ENCODE measurements at regions not wholly inside any gene's neighbourhood (a gene's known extent, or its start where the extent isn't known, plus 50 kb on each side); places are given as distances from the start of the nearest gene placed in this dataset.

GRCh38 chr10:10941127-10941730, 76.4 kb upstream of the CELF2 start:
- TF ChIP-seq, protein P1, sequence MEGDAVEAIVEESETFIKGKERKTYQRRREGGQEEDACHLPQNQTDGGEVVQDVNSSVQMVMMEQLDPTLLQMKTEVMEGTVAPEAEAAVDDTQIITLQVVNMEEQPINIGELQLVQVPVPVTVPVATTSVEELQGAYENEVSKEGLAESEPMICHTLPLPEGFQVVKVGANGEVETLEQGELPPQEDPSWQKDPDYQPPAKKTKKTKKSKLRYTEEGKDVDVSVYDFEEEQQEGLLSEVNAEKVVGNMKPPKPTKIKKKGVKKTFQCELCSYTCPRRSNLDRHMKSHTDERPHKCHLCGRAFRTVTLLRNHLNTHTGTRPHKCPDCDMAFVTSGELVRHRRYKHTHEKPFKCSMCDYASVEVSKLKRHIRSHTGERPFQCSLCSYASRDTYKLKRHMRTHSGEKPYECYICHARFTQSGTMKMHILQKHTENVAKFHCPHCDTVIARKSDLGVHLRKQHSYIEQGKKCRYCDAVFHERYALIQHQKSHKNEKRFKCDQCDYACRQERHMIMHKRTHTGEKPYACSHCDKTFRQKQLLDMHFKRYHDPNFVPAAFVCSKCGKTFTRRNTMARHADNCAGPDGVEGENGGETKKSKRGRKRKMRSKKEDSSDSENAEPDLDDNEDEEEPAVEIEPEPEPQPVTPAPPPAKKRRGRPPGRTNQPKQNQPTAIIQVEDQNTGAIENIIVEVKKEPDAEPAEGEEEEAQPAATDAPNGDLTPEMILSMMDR (IDR thresholded peaks at IDR 0.05) = no peak
- no peak for TF ChIP-seq POLR2A (IDR thresholded peaks at IDR 0.05)
